ENCODE measurements at regions not wholly inside any gene's neighbourhood (a gene's known extent, or its start where the extent isn't known, plus 50 kb on each side); places are given as distances from the start of the nearest gene placed in this dataset.

DNA sequence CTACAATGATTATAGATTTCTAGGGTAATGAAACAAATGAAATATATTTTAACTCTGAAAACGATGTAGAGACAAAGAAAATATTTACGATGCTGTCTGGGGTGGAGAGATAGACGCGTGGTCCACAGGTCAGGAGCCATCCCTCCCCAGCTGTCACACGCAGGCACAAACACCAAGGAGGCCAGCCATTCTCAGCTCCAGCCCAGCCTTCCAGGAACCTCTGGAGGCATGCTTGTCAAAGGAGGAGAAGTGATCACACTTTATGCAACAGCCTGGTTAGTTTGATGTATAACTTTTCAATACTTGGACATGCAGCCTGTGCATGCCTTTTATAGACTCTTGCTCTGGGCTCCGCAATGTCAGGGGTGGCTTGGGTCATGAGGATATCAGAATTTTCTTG, 391.5 kb upstream of the MGMT start:
- TF ChIP-seq RAD21 (IDR thresholded peaks at IDR 0.05), result no peak
- TF ChIP-seq, protein P1, sequence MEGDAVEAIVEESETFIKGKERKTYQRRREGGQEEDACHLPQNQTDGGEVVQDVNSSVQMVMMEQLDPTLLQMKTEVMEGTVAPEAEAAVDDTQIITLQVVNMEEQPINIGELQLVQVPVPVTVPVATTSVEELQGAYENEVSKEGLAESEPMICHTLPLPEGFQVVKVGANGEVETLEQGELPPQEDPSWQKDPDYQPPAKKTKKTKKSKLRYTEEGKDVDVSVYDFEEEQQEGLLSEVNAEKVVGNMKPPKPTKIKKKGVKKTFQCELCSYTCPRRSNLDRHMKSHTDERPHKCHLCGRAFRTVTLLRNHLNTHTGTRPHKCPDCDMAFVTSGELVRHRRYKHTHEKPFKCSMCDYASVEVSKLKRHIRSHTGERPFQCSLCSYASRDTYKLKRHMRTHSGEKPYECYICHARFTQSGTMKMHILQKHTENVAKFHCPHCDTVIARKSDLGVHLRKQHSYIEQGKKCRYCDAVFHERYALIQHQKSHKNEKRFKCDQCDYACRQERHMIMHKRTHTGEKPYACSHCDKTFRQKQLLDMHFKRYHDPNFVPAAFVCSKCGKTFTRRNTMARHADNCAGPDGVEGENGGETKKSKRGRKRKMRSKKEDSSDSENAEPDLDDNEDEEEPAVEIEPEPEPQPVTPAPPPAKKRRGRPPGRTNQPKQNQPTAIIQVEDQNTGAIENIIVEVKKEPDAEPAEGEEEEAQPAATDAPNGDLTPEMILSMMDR (IDR thresholded peaks at IDR 0.05; ENCODE audit: low read depth, low read length, missing input control), result no peak
- no peak for TF ChIP-seq REST (IDR thresholded peaks at IDR 0.05)
- TF ChIP-seq GABPA (IDR thresholded peaks at IDR 0.05 in 1 of 2, conservative IDR thresholded peaks at IDR 0.05 in 1 of 2), result no peak
- TF ChIP-seq, protein P2, sequence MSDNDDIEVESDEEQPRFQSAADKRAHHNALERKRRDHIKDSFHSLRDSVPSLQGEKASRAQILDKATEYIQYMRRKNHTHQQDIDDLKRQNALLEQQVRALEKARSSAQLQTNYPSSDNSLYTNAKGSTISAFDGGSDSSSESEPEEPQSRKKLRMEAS (IDR thresholded peaks at IDR 0.05), result no peak
- TF ChIP-seq TAF1 (conservative IDR thresholded peaks at IDR 0.05), result no peak
- no peak for TF ChIP-seq JUND (IDR thresholded peaks at IDR 0.05)
- no peak for TF ChIP-seq ZBTB33 (IDR thresholded peaks at IDR 0.05)
- TF ChIP-seq YY1 (IDR thresholded peaks at IDR 0.05), result no peak
- TF ChIP-seq SP1 (IDR thresholded peaks at IDR 0.05), result no peak
- TF ChIP-seq EGR1 (IDR thresholded peaks at IDR 0.05; ENCODE audit: low read depth in 2 of 2), result no peak

All from liver (tissue), 3 donors.